Adrenal gland (tissue), 5 donors: ENCODE measurements at regions not wholly inside any gene's neighbourhood (a gene's known extent, or its start where the extent isn't known, plus 50 kb on each side); places are given as distances from the start of the nearest gene placed in this dataset.

Source experiments
- CTCF ChIP-seq, 6 experiments: fragments of 450-650 bp in 4 of 6; fragments of 200-600 bp in 2 of 6; sonication (generic) in 1 of 6; IDR thresholded peaks; 1 replicate in 5 of 6; 2 replicates in 1 of 6; pipeline versions ENCODE4 v1.5.1 to v1.8.0; 2016 to 2021; ENCODE audit warnings: antibody characterized with exemption in 6 of 6, mild to moderate bottlenecking in 2 of 6, moderate library complexity in 1 of 6
- POLR2A ChIP-seq, 2 donors: fragments of 450-650 bp; IDR thresholded peaks; one replicate each; pipeline ENCODE4 v1.6.1; 2017; ENCODE audit warnings: antibody characterized with exemption in 2 of 2, mild to moderate bottlenecking in 2 of 2, moderate library complexity in 1 of 2
- donor health status: DM: no; HTN: no; CAD: no.

- TF ChIP-seq CTCF (IDR thresholded peaks at IDR 0.05): no peak
- TF ChIP-seq POLR2A (IDR thresholded peaks at IDR 0.05): no peak
These were observed 166.0 kb upstream of the COL1A2 start for GRCh38 chr7:94228678-94229077.
